SK-N-SH treated with all-trans-retinoic acid at 6 μM for 48 hours (cell line): ENCODE measurements at regions not wholly inside any gene's neighbourhood (a gene's known extent, or its start where the extent isn't known, plus 50 kb on each side); places are given as distances from the start of the nearest gene placed in this dataset.

Source experiments
- ATAC-seq: fragments of 200-7000 bp; cut with Tn5 transposase; 3 replicates; pipeline ENCODE4 v1.9.1; 2020; ENCODE audit warnings: mild to moderate bottlenecking, moderate library complexity
- ARNTL ChIP-seq: fragments of 450-650 bp; formaldehyde crosslinking; IDR thresholded peaks from 2 replicates; pipeline ENCODE4 v1.5.0; 2020; ENCODE audit warnings: low read depth, mild to moderate bottlenecking, moderate library complexity, borderline replicate concordance
- BACH2 ChIP-seq: fragments of 250-450 bp; sonication (Bioruptor Pico); IDR thresholded peaks from 2 replicates; pipeline ENCODE4 v1.9.0; 2021; ENCODE audit warnings: mild to moderate bottlenecking, borderline replicate concordance
- CSDC2 ChIP-seq: fragments of 250-450 bp; sonication (Bioruptor Pico); IDR thresholded peaks from 2 replicates; pipeline ENCODE4 v1.5.0; 2020; ENCODE audit warnings: mild to moderate bottlenecking, moderate library complexity
- ESRRG ChIP-seq: fragments of 250-450 bp; sonication (Bioruptor Pico); IDR thresholded peaks from 2 replicates; pipeline ENCODE4 v1.6.1; 2021; ENCODE audit warnings: mild to moderate bottlenecking
- GLIS3 ChIP-seq: fragments of 250-450 bp; sonication (Bioruptor Pico); IDR thresholded peaks from 2 replicates; pipeline ENCODE4 v1.5.0; 2020; ENCODE audit warnings: mild to moderate bottlenecking, moderate library complexity
- ISL1 ChIP-seq: fragments of 250-450 bp; sonication (Bioruptor Pico); IDR thresholded peaks from 2 replicates; pipeline ENCODE4 v2.1.2; 2022; ENCODE audit warnings: mild to moderate bottlenecking, moderate library complexity
- OSR1 ChIP-seq: fragments of 250-450 bp; sonication (Bioruptor Pico); IDR thresholded peaks from 2 replicates; pipeline ENCODE4 v1.8.0; 2022; ENCODE audit warnings: moderate library complexity, mild to moderate bottlenecking, inconsistent platforms
- PPARA ChIP-seq: fragments of 250-450 bp; sonication (Bioruptor Pico); IDR thresholded peaks from 2 replicates; pipeline ENCODE4 v1.5.0; 2020; ENCODE audit warnings: mild to moderate bottlenecking, borderline replicate concordance
- RARB ChIP-seq: fragments of 250-450 bp; sonication (Bioruptor Pico); IDR thresholded peaks from 2 replicates; pipeline ENCODE4 v1.8.0; 2021; ENCODE audit warnings: mild to moderate bottlenecking, moderate library complexity
- SNAI2 ChIP-seq: fragments of 250-450 bp; sonication (Bioruptor Pico); IDR thresholded peaks from 2 replicates; pipeline ENCODE4 v1.5.0; 2020; ENCODE audit warnings: mild to moderate bottlenecking, moderate library complexity
- TCF4 ChIP-seq: fragments of 250-450 bp; sonication (Bioruptor Pico); IDR thresholded peaks from 2 replicates; pipeline ENCODE4 v1.8.0; 2021; ENCODE audit warnings: mild to moderate bottlenecking, moderate library complexity, borderline replicate concordance
- TOX ChIP-seq: fragments of 250-450 bp; sonication (Bioruptor Pico); IDR thresholded peaks from 2 replicates; pipeline ENCODE4 v1.8.0; 2021; ENCODE audit warnings: mild to moderate bottlenecking, moderate library complexity, borderline replicate concordance
- ZC3H10 ChIP-seq: fragments of 250-450 bp; sonication (Bioruptor Pico); IDR thresholded peaks from 2 replicates; pipeline ENCODE4 v1.5.1; 2021; ENCODE audit warnings: mild to moderate bottlenecking, moderate library complexity
- ZFP3 ChIP-seq: fragments of 250-450 bp; sonication (Bioruptor Pico); IDR thresholded peaks from 2 replicates; pipeline ENCODE4 v1.5.0; 2020; ENCODE audit warnings: mild to moderate bottlenecking, moderate library complexity
- ZFP30 ChIP-seq: fragments of 450-650 bp; formaldehyde crosslinking; IDR thresholded peaks from 2 replicates; pipeline ENCODE4 v1.5.0; 2022; ENCODE audit warnings: mild to moderate bottlenecking, moderate library complexity
- ZNF565 ChIP-seq: fragments of 450-650 bp; formaldehyde crosslinking; conservative IDR thresholded peaks from 2 replicates; pipeline ENCODE4 v1.5.0; 2020; ENCODE audit warnings: low read depth, mild to moderate bottlenecking, moderate library complexity
- ZNF70 ChIP-seq: fragments of 450-650 bp; formaldehyde crosslinking; IDR thresholded peaks from 2 replicates; pipeline ENCODE4 v1.5.0; 2020; ENCODE audit warnings: mild to moderate bottlenecking, moderate library complexity
- ZNF8 ChIP-seq: fragments of 450-650 bp; formaldehyde crosslinking; IDR thresholded peaks from 2 replicates; pipeline ENCODE4 v1.5.0; 2020; ENCODE audit warnings: mild to moderate bottlenecking, moderate library complexity
- TF ChIP-seq, protein P1 (sequence below): fragments of 250-450 bp; sonication (Bioruptor Pico); IDR thresholded peaks from 2 replicates; pipeline ENCODE4 v1.5.0; 2020; ENCODE audit warnings: mild to moderate bottlenecking, moderate library complexity
- TF ChIP-seq, protein P2 (sequence below): fragments of 250-450 bp; sonication (Bioruptor Pico); IDR thresholded peaks from 2 replicates; pipeline ENCODE4 v1.5.1; 2020; ENCODE audit warnings: low read depth, mild to moderate bottlenecking, moderate library complexity
- TF ChIP-seq, protein P3 (sequence below): fragments of 250-450 bp; sonication (Bioruptor Pico); IDR thresholded peaks from 2 replicates; pipeline ENCODE4 v1.8.0; 2020; ENCODE audit warnings: mild to moderate bottlenecking, moderate library complexity, borderline replicate concordance
- TF ChIP-seq, protein P4 (sequence below): fragments of 250-450 bp; sonication (Bioruptor Pico); IDR thresholded peaks from 2 replicates; pipeline ENCODE4 v1.8.0; 2021; ENCODE audit warnings: low read depth, mild to moderate bottlenecking, moderate library complexity, borderline replicate concordance
- TF ChIP-seq, protein P5 (sequence below): fragments of 250-450 bp; sonication (Bioruptor Pico); IDR thresholded peaks from 2 replicates; pipeline ENCODE4 v1.5.1; 2021; ENCODE audit warnings: mild to moderate bottlenecking, moderate library complexity

DNA sequence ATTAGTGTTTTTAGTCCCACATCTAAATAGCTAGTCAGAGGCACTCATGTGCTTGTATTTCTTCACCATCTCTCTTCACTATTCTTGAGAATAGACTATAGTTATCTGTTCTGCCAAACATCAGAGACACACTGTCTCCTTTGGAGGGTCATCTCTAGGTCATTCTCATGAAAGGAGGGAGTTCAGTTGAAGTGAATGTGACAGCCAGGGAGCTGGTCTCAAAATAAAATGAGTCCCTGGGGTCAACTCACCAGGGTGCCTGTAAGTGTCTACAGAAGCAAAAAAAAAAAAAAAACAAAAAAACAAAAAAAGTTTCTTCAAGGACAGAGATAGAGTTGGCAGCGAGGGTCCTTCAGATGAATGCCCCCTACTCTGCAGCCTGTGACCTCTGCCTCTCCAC is 171.0 kb downstream of the ID4 start:
- TF ChIP-seq BACH2 (CRISPR knock-in tag) (no peak), ISL1 (CRISPR knock-in tag) (no peak), ZC3H10 (CRISPR knock-in tag) (no peak), ESRRG (CRISPR knock-in tag) (no peak), RARB (no peak), ZFP3 (CRISPR knock-in tag) (no peak), GLIS3 (CRISPR knock-in tag) (no peak), OSR1 (CRISPR knock-in tag) (no peak), TOX (CRISPR knock-in tag) (no peak), ARNTL (CRISPR knock-in tag) (no peak), ZNF565 (CRISPR knock-in tag) (no peak), CSDC2 (no peak), TCF4 (CRISPR knock-in tag) (no peak), ZNF8 (CRISPR knock-in tag) (no peak), ZNF70 (CRISPR knock-in tag) (no peak), ZFP30 (CRISPR knock-in tag) (no peak)
- TF ChIP-seq, protein P1, sequence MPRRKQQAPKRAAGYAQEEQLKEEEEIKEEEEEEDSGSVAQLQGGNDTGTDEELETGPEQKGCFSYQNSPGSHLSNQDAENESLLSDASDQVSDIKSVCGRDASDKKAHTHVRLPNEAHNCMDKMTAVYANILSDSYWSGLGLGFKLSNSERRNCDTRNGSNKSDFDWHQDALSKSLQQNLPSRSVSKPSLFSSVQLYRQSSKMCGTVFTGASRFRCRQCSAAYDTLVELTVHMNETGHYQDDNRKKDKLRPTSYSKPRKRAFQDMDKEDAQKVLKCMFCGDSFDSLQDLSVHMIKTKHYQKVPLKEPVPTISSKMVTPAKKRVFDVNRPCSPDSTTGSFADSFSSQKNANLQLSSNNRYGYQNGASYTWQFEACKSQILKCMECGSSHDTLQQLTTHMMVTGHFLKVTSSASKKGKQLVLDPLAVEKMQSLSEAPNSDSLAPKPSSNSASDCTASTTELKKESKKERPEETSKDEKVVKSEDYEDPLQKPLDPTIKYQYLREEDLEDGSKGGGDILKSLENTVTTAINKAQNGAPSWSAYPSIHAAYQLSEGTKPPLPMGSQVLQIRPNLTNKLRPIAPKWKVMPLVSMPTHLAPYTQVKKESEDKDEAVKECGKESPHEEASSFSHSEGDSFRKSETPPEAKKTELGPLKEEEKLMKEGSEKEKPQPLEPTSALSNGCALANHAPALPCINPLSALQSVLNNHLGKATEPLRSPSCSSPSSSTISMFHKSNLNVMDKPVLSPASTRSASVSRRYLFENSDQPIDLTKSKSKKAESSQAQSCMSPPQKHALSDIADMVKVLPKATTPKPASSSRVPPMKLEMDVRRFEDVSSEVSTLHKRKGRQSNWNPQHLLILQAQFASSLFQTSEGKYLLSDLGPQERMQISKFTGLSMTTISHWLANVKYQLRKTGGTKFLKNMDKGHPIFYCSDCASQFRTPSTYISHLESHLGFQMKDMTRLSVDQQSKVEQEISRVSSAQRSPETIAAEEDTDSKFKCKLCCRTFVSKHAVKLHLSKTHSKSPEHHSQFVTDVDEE (CRISPR knock-in tag) = no peak
- TF ChIP-seq, protein P2, sequence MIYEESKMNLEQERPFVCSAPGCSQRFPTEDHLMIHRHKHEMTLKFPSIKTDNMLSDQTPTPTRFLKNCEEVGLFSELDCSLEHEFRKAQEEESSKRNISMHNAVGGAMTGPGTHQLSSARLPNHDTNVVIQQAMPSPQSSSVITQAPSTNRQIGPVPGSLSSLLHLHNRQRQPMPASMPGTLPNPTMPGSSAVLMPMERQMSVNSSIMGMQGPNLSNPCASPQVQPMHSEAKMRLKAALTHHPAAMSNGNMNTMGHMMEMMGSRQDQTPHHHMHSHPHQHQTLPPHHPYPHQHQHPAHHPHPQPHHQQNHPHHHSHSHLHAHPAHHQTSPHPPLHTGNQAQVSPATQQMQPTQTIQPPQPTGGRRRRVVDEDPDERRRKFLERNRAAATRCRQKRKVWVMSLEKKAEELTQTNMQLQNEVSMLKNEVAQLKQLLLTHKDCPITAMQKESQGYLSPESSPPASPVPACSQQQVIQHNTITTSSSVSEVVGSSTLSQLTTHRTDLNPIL (CRISPR knock-in tag) = no peak
- TF ChIP-seq, protein P3, sequence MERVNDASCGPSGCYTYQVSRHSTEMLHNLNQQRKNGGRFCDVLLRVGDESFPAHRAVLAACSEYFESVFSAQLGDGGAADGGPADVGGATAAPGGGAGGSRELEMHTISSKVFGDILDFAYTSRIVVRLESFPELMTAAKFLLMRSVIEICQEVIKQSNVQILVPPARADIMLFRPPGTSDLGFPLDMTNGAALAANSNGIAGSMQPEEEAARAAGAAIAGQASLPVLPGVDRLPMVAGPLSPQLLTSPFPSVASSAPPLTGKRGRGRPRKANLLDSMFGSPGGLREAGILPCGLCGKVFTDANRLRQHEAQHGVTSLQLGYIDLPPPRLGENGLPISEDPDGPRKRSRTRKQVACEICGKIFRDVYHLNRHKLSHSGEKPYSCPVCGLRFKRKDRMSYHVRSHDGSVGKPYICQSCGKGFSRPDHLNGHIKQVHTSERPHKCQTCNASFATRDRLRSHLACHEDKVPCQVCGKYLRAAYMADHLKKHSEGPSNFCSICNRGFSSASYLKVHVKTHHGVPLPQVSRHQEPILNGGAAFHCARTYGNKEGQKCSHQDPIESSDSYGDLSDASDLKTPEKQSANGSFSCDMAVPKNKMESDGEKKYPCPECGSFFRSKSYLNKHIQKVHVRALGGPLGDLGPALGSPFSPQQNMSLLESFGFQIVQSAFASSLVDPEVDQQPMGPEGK (CRISPR knock-in tag) = no peak
- TF ChIP-seq, protein P4, sequence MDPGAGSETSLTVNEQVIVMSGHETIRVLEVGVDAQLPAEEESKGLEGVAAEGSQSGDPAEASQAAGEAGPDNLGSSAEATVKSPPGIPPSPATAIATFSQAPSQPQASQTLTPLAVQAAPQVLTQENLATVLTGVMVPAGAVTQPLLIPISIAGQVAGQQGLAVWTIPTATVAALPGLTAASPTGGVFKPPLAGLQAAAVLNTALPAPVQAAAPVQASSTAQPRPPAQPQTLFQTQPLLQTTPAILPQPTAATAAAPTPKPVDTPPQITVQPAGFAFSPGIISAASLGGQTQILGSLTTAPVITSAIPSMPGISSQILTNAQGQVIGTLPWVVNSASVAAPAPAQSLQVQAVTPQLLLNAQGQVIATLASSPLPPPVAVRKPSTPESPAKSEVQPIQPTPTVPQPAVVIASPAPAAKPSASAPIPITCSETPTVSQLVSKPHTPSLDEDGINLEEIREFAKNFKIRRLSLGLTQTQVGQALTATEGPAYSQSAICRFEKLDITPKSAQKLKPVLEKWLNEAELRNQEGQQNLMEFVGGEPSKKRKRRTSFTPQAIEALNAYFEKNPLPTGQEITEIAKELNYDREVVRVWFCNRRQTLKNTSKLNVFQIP (CRISPR knock-in tag) = no peak
- TF ChIP-seq, all 23 proteins: peak for 0
- no peak for ATAC-seq

DNA sequence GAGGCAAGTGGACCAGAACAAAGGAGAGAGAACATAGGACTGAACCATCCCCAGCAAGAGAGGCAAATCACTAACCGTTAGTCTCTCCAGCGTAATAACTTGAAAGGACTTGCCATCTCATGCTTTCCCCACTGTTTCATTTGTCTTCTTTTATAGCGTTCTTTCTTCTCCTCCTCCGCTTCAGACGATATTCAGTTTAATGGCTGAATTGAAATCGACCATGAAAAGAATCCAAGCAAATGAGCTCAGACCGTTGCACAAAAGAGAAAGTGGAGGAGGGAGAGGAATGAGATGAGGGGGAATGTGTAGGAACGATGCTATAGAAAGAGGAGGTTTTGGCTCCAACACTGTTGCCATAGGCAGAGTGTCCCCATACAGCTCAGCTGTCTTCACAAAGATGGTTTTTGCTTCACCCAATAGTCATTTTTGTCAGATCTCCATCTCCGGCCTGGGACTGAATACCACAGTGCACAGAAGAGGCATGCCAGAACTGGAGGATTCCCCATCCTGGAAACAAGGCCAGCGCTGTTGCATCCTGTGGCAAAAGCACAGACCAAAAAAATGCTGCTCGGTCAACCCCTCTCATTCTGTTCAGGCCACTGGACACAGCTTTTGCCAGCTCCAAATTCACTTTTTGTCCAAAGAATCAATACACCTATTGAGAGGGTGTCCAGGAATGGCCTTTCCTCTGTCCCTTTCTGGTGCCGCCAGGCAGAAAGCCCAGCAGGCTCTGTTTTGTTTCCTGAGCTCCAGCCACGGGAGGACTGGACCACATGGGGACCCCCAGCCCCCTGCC is 176.1 kb downstream of the ID4 start:
- no peak for ATAC-seq
- TF ChIP-seq GLIS3 (CRISPR knock-in tag) = no peak
- no peak for TF ChIP-seq OSR1 (CRISPR knock-in tag)
- no peak for TF ChIP-seq ZFP3 (CRISPR knock-in tag)
- TF ChIP-seq, protein P3 (CRISPR knock-in tag) = no peak
- no peak for TF ChIP-seq ZNF8 (CRISPR knock-in tag)
- TF ChIP-seq PPARA = no peak
- TF ChIP-seq RARB = no peak
- TF ChIP-seq ISL1 (CRISPR knock-in tag) = no peak
- no peak for TF ChIP-seq BACH2 (CRISPR knock-in tag)
- TF ChIP-seq, protein P2 (CRISPR knock-in tag) = no peak
- no peak for TF ChIP-seq ESRRG (CRISPR knock-in tag)
- no peak for TF ChIP-seq TCF4 (CRISPR knock-in tag)
- no peak for TF ChIP-seq ZC3H10 (CRISPR knock-in tag)
- no peak for TF ChIP-seq TOX (CRISPR knock-in tag)
- TF ChIP-seq ZFP30 (CRISPR knock-in tag) = no peak
- TF ChIP-seq, protein P5, sequence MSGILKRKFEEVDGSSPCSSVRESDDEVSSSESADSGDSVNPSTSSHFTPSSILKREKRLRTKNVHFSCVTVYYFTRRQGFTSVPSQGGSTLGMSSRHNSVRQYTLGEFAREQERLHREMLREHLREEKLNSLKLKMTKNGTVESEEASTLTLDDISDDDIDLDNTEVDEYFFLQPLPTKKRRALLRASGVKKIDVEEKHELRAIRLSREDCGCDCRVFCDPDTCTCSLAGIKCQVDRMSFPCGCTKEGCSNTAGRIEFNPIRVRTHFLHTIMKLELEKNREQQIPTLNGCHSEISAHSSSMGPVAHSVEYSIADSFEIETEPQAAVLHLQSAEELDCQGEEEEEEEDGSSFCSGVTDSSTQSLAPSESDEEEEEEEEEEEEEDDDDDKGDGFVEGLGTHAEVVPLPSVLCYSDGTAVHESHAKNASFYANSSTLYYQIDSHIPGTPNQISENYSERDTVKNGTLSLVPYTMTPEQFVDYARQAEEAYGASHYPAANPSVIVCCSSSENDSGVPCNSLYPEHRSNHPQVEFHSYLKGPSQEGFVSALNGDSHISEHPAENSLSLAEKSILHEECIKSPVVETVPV = no peak
- no peak for TF ChIP-seq SNAI2 (CRISPR knock-in tag)
- no peak for TF ChIP-seq ZNF565 (CRISPR knock-in tag)
- TF ChIP-seq CSDC2 = no peak
- TF ChIP-seq, protein P4 (CRISPR knock-in tag) = no peak
